ENCODE measurements at regions not wholly inside any gene's neighbourhood (a gene's known extent, or its start where the extent isn't known, plus 50 kb on each side); places are given as distances from the start of the nearest gene placed in this dataset.

DNA sequence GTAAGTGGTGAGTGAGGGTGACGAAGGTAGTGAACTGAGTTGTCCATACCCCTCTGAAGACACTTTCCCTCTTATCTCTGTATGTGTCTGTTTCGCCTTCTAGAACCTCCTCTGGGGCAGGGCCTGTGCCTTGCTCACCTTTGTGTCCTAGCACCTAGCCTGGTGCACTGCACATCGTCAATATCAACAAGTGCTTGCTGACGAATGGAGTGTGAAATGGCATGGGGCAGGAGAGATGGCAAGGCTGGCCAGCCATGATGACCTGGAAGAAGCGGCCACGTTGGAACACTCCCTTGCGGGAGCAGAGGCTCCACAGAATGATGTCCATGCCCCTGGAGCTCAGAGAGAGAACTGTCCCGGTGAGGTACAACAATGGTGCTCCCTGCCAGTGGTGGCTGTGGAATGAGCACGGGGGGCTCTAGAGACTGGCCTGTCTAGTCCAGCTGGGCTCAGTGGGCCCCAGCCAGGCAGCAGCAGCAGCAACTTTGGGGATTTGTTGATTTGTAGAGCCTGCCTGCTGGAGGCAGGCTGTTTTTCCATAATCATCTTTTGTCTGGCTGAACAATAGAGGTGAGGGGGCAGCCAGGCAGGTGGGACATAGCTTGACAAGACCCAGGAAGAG, 112.2 kb upstream of the PJA1 start:
- FAIRE-seq, result no peak

DNA sequence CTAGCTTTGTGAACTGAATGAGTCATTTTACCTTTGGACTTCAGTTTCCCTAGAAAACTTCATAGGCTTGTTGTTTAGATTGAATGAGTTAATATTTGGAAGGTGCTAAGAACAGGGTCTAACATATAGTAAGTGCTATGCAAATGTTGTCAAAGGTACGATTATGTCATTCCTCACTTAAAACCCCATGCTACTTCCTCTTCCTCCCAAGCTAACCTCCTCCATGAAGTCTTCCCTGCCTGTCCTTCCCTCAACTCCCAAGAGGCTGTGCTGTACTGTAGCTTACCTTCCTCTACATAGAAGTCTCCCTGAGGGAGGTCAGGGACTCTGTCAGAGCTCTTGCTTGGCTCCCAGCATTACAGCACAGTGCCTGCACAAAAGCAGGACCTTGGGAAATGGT, 103.4 kb upstream of the PJA1 start:
- FAIRE-seq, result no peak

DNA sequence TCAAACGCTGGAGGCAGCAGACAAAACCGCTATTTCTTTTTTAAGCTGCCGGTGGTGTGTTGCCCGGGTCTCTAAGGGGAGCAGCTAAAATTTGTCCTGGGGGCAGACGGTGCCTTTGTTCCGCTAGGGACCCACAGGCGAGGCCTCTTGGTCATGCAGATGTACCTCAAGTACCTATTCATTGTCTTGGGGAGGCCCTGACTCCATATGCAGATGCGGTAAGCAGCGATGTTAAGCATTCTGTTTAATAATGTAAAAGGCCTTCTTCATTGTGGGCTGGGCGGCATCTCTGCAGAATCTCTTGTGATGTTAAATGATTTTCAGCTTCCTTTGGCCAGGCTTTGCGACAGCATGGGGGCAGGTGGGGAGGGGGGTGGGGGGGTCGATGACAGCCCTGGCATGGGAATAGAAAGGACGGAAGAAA, 98.9 kb upstream of the PJA1 start:
- no peak for FAIRE-seq

DNA sequence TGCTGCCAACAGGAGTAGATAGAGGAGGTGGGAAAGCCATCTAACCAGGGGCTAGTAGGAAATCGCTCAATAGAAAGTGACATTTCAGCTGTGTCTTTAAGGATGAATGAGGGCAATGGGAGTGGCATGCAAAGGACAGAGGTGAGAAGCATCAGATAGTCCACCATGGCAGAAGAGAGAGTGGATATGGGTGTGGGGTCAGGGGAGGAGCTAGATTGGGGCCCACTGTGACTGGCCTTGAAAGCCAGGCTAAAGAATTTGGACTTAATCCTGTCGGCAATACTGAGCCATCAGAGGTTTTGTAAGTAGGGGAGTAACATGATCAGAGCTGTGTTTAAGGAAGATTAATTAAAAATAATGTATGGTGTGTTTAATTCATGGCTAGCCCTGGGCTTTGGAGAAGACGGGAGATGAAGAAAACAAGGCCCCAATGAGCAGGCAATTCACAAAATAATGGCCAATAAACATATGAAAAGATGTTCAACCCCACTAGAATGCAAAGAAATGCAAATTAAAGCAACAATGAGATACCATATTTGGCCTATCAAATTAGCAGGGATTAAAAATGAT, 98.1 kb upstream of the PJA1 start:
- FAIRE-seq, result no peak

DNA sequence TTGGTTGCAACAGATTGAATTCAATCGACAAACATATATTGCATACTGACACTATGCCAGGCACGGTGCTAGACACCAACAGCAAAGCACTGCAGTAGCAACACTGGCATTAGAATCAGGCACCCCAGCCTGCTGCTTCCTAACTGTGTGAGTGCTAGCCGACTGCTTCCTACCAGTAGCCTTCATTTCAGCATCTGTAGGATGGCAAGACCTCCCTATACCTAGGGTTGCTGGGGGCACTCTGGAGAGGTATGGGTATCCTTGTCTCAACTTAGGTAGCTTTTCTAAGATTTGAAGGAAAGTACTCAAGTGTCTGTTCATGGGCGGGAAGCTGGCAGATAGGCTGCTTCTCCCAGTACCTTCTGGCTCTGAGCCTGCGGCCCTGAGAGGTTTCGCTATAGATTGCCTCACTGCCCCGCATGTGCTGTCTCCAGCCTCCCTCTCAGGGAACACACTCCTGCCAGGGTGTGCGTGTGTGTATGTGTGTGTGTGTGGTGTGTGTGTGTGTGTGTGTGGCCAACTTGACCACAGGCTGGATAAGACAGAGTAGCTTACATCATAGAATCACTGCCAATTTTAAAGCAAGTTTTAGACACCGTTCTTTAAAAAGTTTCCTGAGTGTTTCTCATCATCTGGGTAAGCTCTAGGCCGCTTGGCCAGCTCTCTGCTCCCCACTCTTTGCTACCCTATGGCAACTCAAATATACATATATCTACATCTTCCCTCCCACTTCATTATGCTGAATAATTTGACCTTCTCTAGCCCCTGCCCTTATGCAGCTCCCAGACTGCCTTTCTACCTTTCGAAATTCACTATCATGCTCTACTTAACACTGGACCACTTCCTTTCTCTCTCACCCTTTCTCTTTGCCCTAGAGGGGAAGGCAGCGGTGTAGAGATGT, 97.0 kb upstream of the PJA1 start:
- no peak for FAIRE-seq

DNA sequence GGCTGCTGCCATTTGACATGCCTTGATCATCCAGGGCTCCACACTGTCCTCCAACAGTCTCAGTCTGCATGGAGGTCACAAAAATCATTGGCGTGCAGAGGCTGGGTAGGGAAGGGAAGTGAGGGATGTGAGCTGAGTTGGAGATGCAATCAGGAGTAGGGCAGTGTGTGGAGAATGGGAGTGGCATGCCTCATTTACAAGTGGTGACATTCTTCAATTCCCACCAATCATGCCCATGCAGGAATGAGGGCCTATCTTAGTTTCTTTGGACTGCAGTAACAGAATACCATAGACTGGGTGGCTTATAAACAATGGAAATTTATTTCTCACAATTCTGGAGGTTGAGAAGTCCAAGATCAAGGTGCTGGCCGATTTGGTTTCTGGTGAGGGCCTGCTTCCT, 94.9 kb upstream of the PJA1 start:
- FAIRE-seq, result no peak

DNA sequence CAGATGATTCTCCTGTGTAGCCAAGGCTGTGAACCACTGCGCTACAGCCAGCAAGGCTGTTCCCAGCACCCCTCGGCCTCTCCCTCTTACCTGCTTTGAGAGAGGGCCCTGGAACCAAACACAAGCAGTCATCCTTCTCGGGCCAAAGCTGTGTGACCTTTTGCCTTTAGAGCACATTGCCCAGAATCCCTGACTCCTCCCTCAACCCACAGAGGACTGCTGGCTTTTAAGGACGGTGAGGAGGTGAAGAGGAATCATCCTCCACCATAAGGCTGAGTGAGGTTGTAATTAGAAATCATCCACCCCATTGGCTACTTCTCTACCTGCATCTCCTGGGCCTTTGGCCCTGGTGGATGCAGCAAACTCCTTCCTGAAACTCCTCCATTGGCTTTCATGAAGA, 93.6 kb upstream of the PJA1 start:
- no peak for FAIRE-seq

DNA sequence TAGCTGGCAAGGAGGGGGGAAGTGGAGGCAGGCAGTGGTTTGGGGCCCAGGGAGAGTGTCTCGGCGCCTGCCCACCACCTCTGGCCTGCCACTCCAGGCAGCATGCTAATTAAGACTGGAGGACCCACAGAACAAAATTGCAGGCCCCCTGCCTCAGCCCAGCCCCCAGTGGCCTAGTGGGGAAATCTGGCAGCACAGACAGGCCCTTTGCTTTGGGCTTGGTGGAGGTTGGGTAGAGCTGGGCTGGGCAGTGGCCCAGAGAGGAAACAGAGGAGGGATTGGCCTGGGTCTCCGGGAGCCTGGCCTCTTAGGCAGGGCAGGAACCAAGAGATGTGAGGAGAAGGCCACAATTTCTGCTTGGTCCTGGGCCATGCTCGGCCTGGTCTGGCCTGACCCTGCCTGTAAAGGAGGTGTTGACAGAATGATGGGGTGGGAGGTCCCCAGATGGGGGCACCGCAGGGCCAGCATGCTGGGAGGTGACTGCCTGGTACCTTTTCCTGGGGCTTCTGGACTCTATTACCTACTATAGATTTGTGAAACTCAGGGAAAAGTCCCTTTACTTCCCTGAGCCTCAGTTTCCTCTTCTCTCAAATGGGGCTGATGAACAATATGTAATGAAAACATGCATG, 92.4 kb upstream of the PJA1 start:
- FAIRE-seq, result no peak

DNA sequence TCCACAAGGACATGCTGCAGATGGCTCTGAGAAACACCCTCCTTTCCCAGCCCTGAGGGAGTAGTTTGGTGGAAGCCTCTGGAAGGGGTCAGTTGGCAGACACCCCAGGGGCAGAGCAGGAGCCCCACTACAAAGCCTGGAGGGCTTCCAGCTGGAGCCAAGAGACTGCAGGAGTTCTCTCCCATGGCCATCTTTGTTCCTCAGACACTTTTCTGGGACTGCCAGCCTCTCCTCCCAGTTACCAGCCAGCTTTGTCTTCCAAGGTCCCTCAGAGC, 91.0 kb upstream of the PJA1 start:
- no peak for FAIRE-seq

DNA sequence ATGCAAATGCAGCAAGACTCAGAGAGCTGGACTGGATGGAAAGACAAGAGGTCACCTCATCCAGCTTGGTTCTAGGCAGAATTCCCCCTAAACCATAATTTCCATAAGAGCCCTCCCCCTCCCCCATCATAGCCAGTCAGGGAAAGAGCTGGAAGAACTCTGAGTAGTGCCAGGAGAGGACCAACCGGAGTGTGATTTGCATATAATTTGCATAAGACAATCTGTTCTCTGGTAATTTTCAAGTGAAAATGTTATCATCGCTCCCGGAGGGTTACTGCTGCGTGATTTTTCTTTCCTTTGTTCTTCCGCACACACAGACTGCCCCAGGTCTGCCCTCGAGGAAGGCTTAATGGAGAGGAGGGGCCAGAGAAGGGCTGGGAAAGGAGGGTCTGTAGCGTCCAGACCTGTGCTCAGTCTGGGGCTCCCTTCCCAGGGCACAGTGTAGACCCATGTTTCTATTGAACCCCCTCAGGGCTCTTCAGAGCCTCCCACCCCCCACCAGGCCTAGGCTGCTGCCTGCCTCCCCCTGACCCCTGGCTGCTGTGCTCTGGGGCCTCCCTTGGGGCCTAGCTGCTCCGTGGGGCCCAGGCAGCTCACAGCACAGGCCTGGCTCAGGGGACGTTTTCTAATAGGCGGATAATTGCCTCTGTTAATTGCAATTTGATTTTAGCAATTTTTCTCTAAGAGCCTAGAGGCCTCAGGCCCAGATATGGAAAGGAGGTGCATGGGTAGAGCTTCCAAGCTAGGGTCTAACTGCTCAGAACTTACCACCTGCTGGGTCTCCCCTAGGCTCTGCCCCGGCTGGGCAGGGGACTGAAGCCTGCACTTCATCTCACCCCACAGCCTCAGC, 90.4 kb upstream of the PJA1 start:
- no peak for FAIRE-seq

DNA sequence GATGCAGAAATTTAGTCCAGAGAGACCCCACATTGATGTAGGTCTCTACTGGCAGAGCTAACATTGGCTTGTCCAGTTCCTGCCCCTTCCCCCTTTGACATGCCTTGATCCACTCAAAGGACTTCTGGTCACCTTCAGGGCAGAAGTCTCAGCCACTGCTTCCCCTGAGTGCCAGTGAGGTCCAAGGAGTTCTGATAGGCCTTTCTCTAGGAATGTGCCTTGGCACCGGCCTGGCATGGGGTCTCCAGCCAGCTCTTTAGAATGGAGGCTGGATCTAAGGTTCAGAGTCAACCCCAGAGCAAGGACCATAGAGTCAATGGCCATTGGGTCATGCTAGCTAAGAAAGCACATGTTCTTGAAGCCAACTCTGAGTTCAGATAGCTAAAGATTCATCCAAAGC, 88.6 kb upstream of the PJA1 start:
- FAIRE-seq, result no peak

DNA sequence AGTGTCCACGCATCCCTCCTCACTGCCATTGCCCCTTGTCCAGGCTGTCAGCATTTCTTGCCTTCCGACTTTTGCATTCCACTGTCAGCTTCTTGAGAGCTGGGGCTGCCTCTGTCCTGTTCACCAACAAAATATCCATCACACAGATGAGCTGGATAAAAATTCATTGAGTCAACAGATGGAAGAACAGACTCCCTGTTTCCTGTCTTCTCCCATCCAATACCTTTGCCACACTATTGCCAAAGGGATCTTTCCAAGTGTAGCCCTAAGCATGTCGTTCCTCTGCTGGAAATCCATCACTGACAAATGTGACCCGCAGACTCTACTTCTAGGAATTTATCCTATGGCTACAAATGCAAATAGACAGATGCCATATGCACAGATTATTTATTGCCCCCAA, 78.0 kb upstream of the PJA1 start:
- no peak for FAIRE-seq

DNA sequence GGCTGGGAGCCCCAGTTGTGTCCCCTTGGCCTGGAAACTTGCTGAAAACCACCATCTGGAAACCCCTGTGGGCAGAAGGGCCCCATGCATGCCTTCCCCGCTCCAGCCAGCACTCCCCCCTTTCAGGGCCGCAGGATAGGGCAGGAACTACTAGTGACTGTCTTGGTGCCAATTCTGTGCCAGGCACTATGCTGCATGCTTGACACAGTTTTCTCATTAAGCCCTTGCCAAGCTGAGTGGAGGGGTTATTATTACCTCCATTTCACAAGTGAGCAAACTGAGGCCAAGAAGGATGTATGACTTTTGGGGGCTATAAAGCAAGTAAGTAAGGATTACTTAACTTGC, 73.6 kb upstream of the PJA1 start:
- FAIRE-seq, result no peak

DNA sequence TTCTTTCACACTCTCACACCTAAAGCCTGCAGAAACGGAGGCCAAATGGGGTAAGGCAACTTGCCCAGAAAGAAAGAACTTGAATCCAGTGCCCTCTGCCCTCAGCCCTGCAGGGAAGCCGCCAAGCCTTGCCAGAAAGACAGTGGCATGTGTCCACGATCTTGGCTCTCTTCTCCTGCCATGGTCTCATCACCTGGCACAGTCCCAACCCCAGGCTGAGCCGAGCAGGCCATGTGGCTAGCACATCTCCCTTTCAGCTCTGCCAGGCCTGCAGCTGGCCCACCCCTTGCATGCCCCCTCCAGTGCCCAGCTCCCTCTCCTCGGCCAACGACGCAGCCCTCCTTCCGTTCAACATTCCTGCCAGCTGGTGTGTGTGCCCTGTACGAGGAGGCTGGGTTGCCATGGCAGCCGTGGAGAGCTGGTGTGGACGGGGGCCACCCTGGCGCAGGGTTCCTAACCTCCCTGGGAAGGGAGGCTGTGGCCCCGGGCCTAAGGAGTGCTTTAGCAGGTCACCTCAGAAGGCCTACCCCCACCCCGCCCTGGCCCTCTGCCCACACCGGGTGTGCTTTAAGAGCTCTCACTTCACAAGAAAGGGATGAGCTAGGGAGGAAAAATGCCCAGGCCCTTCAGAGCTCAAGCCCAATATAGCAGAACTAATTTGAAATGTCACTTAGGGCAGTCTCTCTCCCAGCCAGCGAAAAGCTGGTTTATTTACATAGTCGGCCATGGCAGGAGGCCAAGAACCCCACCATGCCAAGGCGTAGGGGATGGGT, 73.0 kb upstream of the PJA1 start:
- no peak for FAIRE-seq

DNA sequence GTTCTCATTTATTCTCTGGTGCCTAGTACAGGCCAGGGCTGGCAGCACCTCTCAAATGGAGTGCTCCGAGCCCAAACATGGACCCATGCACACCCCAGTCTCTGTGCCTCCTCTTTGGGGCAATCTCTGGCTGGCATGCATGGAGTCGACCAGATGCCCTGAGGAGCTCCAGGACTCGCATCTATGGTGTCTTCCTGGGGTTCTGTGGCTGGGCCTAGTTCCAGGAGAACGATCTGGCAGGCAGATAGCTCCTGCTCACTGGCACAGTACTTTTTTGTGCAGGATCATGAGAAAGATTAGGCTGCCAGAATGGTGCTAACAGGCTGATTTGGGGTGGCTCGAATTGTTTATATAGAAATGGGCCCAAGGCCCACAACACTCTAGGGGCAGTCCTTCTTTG, 72.0 kb upstream of the PJA1 start:
- no peak for FAIRE-seq

DNA sequence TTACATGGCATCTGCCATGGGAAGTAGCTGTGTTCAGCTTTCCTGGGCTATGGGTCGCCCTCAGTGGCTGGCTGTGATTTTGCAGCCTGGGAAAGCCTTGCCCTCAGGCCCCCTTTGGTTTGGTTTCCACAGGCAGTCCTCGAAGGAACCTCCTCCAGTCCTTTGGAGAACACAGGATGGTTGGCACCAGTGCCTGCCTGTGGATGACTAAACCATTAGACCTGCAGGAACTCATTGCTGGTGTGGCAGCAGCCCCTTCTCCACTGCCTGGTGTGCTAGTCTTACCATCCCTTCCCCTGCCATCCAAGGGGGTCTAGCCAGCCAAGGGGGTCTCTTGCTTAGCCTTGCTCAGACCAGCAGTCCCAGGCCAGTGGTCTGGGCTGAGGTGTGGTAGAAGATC, 71.4 kb upstream of the PJA1 start:
- FAIRE-seq, result no peak

DNA sequence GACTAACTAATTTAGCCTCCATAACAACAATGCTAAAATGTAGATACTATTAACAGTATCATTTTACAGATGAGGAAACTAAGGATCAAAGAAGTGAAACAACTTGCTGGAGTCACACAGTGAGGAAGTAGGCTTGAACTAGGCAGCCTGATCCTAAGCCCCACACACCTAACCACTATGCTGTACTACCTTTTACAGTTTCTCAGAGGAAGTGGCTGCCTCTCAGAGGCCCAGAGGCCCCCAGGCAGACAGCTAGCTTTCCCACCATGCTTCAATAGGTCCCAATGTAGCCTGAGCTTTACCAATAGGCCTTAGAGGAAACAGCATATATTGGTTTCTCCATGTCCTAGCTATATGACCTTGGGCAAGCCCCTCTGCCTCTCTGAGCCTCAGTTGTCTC, 69.4 kb upstream of the PJA1 start:
- no peak for FAIRE-seq

DNA sequence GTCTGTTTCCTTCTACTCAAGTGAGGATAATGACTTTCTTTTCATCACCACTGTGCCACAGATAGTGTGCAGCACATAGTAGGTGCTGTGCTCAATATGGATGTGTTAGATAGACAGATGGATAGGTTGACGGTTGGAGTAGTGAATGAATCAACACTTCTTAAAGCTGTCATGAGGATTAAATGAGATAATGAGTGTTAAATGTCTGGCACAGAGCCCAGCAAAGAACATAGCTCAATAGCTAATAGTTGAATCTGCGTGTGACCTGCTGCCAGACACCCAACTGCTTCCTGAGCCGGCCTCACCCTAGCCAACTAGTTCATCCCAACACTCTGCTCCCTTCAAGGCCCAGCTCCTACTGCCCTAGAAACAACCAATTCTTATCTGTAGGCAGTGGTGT, 67.7 kb upstream of the PJA1 start:
- no peak for FAIRE-seq

DNA sequence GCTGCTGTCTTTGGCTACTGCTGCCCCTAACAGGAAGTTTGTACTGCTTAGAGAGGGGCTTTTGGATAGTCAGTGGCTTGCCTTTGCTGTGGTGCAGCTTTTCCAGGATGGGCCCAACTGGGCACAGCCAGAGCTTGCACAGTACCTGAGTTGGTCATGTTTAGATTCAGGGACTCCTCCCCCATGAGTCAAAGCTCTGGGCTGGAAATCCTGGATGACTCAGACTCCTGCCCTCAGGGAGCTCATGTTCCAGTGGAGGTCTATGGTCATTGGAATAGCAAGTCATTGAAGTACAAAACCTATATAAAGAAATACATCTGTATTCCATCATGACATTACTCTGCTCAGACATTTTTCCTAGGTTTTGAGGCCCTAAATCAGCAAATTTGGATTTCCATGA, 66.7 kb upstream of the PJA1 start:
- no peak for FAIRE-seq

DNA sequence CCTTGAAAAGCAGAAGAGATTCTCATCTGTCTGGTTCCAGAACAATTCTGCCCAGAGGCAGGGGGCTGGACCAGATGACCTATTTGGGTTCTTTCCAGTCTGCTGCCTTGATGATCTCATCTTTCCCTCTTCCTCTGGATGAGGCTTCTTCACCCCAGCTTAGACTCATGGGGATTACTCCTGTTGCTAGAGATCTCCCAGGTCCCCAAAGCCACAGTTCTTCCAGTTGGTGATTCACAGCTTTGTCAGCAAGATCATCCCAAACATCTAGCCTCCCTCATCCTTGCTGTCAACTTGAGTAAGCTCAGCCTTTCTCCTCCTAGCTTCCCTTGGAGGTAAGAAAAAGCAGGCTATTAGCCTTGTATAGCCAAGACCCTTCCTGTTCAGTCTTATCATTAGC, 64.2 kb upstream of the PJA1 start:
- FAIRE-seq, result no peak

DNA sequence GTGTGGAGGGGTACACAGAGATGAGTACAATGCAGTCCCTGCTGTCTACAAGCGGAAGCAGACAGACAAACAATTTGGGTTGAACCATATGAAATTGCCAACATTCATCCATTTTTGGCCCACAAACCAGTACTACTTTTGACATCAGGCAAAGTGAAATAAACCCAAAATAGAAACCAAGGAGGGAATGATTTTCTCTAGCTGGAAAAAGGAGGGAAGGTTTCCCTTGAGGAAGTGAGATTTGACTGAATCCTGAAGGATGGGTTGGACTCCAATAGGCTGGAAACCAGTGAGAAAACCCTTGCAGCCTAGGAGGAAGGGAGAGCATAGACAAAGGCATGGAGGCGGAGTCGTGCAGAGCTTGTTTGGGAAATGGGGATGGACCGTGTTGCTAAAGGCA, 63.5 kb upstream of the PJA1 start:
- FAIRE-seq, result no peak

DNA sequence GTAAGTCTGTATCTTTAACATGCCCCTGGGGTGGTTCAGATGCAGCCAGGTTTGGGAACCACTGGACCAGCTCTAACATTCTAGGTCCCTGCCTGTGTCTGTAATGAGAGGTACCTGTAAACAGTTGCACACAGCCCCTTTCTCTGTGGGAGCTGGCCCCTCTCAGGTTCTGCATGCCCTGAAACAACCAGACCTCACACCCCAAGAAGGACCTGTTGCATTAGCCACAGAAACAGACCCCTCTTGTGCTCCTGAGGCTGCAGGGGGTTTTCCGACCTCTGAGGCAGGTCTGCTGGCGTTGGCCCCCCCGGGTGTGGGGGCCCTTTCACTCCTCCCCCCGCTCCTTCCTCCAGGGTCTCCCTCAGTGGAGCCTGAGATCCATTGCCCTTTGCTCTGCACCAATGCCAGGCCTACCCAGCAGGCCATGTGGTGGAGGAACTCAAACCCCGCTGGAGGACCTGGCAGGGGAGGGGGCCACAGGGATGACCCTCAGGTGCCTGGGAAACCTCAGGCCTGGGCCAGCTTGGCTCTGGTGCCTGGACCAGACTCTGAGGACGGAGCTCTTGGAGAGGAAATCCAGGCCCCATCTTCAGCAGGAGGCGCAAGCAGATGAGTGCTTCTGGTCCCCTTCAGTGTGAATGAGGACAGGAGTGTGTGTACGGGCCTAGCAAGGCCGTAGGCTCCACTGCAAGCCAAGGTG, 61.4 kb upstream of the PJA1 start:
- no peak for FAIRE-seq
